ENCODE measurements at regions not wholly inside any gene's neighbourhood (a gene's known extent, or its start where the extent isn't known, plus 50 kb on each side); places are given as distances from the start of the nearest gene placed in this dataset.
A peak's percentile ranks its signal among the peaks of the same experiment; 100 is the strongest.
"Not testable (repeated sequence)": the region's sequence is repeated elsewhere in the genome, so short reads cannot be mapped to it uniquely, and the experiment has no call there.

DNA sequence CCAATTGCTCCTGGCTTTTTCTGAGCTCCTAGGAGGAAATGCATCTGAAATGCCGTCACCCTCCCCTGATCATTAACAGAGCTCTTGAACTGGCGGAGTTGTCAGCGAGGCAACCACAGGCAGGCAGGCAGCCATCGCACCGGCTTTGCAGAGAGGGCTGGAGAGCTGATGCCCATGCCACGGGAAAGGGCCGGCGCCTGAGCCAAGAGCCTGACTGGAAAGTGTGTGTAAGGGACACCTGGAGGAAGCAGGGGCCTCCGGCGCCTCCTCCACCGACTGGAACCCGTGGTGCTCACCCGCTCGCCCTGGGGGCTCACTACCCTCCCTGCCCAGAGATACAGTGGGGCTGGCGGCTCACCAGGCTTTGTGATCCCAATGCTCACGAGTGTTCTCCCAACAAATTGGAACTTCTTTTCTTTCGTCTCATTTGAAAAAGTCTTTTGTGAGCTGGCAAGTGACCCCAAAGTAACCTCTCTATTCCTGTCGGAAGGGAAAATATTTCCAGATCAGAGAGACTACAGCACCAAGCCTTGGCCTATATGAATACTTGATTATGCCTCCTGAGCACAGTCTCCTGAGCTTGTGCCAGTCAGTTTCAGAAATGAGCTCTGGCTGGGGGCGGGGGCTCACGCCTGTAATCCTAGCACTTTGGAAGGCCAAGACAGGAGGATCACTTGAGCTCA is 97.7 kb upstream of the SLC25A33 start:
- no peak for DNase-seq (ENCODE audit: low read depth)

DNA sequence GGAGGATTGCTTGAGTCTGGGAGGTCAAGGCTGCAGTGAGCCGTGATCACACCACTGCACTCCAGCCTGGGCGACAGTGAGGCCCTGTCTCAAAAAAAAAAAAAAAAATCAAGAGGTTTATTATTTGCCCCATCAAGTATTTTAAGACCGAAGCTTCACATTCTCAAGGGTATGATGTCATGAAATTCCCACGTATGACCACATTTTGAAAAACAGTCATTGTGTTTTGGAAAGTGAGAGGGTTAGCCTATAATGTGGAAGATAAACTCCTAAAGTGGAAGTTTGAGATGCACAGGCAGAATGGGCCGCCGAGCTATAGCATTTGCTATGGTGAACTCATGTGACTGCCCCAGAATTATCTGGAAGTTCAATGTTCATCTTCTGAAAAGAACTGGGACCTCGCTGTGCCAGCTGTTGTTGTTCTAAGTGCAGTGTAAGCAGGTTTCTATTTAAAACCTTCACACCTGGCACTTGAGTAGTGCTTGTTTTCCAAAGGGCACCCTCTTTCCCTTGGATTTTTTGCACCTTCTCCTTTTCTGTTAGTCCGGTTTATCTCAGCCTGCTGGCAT is 96.9 kb upstream of the SLC25A33 start:
- peak; percentile 46 for DNase-seq (ENCODE audit: low read depth)

GRCh38 chr1:9442986-9443385 is 96.3 kb upstream of the SLC25A33 start:
- no peak for DNase-seq (ENCODE audit: low read depth)

DNA sequence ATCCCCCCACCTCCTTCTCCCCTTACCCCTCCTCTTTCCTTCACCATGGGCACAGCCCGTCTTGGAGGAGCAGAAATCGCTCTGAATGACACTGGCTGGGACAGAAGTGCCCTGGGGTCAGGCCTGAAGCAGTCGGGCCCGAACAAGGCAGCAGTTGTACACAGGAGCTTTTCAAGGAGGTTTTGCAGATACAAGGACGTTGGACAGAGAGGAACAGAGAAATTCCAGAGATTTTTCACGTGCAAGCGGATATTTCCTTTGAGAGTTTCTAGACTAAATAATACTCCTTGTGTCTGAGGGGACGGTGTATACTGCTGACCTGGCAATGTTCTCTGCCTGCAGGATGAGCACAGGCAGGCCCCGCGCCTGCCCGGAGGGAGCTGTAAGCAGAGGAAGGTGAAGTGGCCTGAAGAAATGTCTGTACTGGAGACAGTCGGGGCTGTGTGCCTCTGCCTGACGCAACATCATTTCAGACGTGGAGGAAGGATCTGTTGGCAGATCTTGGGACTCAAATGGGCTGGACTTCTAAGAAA is 95.3 kb upstream of the SLC25A33 start:
- DNase-seq (ENCODE audit: low read depth): no peak

DNA sequence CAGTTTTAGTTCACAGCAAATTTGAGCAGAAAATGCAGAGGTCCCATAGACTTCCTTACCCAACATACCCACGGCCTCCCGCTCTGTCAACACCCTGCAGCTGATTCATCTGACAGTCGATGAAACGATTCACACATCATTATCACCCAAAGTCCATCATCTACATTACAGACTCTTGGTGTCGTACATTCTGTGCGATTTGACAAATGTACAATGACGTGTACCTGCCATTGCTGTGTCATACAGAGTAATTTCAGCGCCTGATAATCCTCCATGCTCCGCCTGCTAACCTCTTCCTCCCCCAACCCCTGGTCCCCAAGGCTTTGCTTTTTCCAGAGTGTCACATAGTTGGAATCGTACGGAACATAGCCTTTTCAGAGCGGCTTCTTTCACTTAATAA is 94.7 kb upstream of the SLC25A33 start:
- DNase-seq (ENCODE audit: low read depth): no peak

DNA sequence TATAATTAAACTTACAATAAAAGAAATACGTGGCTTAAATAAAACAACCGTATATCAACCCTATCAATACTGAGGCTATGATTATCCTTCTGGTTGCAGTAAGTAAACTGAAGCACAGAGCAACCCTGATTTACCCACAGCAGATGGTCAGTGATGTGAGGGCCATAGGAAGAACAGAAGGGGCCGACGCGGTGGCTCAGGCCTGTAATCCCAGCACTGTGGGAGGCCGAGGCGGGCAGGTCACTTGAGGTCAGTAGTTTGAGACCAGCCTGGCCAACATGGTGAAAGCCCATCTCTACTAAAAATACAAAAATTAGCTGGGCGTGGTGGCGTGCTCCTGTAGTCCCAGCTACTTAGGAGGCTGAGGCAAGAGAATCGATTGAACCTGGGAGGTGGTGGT is 94.2 kb upstream of the SLC25A33 start:
- not testable (repeated sequence) for DNase-seq (ENCODE audit: low read depth)

DNA sequence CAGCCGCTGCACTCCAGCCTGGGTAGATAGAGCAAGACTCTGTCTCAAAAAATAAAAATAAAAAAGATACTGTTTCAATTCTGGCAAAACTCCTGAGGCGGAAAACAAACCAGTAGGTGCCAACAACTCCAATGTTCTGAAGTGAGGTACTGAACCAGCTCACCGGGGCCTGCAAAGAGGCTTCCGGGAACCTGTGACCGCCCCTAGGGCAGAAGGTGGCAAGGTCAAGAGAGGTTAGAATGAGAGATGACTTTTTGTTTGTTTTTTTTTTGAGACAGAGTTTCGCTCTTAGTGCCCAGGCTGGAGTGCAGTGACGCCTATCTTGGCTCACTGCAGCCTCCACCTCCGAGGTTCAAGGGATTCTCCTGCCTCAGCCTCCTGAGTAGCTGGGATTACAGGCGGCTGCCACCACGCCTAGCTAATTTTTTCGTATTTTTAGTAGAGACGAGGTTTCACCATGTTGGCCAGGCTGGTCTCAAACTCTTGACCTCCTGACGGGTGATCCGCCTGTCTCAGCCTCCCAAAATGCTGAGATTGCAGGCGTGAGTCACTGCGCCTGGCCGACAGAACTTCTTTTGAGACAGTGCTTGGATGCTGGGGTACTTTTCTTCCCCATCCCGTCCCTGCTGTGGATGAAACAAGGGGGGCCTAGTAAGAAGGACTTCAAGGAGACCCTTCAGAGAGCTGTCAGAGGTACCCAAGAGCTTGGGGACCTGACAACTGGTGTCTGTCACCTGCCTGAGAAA is 91.9 kb upstream of the SLC25A33 start:
- DNase-seq (ENCODE audit: low read depth): no peak

DNA sequence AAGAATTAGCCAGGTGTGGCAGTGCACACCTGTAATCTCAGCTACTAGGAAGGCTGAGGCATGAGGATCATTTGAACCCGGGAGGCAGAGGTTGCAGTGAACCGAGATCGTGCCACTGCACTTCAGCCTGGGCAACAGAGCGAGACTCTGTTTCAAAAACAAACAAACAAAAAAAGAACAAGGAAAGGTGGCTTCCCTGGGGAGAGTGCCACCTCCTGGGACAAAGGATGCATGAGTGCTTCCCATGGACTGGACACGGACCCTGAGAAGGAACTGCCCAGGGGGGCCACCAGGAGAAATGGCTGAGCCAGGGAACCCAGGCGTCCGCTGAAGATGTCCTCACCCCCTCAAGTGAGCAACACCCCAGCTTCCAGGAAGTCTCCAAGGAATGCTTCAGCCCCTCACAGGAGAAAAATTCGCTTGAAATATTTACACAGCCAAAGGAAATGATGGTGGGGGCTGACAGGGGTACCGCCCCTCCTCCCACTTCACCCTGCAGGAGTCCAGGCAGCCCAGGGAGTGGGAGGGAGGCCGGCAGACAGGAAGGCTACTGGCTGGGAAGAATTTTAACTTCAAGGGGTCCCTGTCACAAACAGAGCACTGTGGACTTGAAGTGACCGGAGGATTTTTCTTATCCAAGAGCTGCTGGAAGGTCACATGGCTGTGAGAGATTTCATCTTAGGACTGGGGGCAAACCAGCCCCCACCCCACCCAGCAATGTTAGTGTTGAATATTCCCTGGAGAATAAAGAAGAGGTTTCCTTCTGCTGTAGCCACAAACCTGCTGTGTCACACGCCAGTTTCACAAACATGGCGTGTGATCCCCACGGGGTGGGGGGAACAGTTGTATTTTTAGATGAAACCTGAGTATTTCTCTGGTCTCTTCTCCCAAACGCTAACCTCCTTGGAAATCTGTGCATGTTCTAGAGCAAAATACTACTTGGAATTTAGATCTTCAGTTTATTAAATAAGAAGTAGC is 90.8 kb upstream of the SLC25A33 start:
- peak; percentile 24 for DNase-seq (ENCODE audit: low read depth)

GRCh38 chr1:9449110-9449627 is 90.1 kb upstream of the SLC25A33 start:
- DNase-seq (ENCODE audit: low read depth): peak; percentile 23

DNA sequence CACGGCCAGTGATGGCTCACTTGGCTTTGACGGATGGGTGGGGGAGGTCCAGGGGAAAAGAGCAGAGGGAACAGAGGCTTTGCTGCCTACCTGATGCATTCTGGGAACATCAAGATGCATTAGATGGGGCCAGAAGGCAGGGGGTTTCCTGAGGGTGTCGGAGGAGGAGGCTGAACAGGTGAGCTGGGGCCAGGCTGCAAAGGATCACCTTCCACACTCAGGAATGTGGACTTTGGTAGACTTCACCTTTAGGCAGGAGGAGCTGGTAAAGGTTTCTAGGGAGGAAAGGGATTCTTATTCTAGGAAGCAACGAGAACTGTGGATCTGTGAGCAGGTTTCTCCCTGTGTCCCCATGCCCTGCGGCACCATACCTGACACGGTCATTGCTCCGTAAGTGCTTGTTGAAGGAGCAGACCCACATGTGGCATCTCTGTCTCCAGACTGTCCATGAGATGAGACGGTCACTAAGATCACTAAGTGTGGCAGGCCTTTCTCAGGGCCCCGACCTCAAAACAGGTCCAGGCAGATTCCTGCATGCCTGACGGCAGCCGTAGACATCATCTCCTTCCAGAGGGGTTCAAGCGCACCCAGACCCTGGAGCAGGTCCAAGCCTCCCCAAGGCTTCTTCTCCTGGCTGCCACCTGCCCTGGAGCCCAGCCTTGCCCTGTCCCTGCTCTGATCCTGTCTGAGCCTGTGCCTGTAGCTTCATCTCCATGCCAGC is 89.1 kb upstream of the SLC25A33 start:
- DNase-seq (ENCODE audit: low read depth): no peak

- no peak for DNase-seq (ENCODE audit: low read depth)
Measured at GRCh38 chr1:9451081-9451480, 88.2 kb upstream of the SLC25A33 start.

DNA sequence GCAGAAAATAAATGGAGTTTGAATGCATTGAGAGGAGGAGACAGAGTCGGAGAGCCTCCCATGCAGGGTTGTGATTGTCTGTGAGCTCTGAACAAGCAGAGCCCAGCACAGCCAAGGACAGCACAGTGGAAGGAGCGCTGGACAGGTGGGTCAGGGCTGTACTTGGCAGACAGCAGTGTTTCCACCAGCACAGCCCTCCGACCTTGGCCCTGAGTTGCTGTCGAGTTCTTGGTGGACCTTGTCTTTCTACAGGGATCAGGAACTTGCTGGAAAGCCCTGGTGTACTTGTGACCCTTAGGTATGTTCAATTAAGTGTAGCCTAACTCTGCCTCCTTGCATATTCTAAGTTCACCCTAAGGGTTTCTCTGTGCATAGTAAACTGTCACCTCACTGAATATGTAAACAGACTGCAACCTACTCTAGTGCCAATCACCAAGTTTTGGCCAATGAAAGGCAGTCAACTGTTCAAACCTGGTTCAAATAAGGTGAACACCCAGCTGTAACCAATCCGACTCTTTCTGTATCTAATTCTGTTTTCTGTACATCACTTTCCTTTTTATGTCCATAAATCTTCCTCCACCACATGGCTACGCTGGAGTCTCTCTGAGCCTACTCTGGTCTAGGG is 86.6 kb upstream of the SLC25A33 start:
- no peak for DNase-seq (ENCODE audit: low read depth)

DNA sequence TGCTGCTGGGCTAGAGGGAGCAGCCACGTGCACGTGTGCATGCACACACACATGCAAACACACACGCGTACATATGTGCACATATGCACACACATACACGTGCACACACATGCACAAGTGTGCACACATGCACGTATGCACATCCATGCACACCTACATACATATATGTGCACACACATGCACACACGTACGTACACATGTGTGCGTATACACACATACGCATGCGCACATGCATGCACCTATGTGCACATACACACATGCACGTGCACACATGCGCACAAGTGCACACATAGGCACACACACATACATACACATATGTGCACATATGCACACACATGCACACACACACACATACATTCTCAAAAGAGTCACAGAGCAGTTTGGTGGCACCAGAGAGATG is 85.9 kb upstream of the SLC25A33 start:
- no peak for DNase-seq (ENCODE audit: low read depth)

DNA sequence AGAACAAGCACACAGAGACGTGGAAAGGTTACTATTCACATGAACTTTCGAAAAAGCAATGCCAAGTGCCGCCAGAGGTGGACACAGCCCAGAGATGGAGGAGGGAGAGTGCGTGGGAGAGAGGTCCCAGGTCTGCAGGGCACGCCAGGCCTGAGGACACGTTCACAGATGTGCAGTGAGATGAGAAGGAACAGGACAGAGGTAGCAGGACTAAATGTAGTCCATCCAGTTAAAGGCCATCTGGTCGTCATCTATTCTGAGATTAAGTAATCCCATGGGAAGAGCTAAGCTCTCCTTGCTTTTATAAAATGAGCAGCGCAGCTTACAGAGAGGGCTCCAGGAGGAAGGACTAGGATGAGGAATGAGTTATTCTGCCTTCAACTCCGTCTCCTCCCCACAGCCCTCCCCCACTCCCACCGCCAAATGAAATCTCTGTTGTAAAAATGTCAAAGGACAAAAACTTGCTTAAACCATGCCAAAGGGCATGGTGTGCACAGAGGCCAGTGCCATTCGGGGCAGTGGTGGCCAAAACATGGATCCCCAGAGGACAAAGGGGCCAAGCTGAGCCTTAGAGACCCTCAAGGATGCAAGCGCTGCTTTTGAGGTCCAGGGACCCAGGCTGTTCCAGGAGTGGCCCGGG is 85.4 kb upstream of the SLC25A33 start:
- DNase-seq (ENCODE audit: low read depth): no peak

DNA sequence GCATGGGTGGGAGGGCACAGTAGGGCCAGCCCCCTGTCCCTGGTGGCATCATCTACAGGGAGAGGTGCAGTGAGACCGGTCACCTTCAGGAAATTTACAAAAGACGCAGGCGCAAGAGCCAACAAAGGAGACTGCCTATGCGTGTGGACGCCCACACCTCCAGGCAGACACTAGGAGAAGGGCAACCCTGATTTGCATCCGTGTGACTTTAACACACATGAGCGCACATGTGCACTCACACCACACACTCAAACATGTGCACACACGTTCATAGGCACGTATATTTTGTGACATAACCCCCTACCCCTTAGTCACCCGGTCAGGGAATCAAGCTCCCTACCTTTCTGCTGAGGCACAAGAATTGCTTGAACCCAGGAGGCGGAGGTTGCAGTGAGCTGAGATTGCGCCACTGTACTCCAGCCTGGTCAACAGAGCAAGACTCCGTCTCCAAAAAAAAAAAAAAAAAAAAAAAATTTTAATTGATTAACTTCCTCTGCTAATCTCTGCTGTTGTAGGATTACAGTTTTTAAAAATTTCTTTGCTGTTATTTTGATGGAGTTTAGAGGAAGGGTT is 84.7 kb upstream of the SLC25A33 start:
- DNase-seq (ENCODE audit: low read depth): no peak

DNA sequence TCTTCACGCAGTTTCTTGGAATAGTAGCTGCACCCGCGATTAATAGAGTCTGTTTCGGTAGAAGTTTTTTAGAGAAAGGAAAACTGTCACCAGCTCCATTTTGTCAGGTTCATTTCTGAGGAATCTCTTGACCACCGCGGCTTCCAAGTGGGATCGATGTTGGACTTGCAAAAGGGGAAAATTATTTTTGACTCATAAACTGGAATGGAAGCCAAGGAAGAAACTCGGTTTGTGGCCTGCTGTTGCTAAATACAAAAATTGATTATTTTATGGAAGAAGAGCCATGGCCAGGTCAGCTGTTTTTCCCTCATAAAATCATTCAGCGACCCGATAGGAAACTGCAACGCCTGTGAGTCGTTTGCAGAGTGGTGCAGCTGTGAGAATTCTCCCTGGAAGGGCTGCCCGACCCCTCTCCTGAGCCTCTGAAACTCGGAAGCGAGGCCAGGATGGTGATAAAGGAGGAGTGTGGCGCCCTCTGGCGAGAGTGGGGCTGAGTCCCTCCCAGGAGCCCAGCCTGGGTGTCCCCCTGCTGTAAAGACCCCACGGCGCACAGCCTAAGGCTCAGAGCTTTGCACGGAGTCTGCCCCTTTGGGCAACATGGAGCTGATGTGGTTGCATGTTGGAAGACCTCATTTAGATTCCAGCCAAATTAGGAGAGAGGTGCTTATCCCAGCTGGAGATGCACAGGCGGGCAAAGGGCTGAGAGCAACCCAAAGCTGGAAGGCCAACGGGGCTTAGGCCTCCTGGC is 83.6 kb upstream of the SLC25A33 start:
- peak; percentile 65 for DNase-seq (ENCODE audit: low read depth)

DNA sequence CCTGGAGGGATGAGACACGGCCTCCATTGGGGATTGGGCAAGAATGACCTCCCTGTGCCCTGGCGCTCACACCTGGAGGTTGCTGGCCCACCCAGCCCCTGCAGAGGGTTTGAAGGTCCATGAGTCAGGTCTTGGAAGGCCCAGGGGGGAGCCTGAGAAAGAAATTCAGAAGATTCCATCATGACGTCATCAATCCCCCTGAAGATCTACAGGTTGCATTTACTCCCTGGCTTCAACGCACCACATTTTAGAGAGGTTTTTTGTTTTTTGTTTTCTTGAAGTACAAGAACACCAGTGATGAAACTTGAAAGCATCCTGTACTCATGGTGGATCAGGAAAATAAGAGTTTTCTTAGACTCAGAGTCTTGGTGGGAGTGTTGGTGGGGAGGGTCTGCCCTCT is 82.4 kb upstream of the SLC25A33 start:
- no peak for DNase-seq (ENCODE audit: low read depth)

DNA sequence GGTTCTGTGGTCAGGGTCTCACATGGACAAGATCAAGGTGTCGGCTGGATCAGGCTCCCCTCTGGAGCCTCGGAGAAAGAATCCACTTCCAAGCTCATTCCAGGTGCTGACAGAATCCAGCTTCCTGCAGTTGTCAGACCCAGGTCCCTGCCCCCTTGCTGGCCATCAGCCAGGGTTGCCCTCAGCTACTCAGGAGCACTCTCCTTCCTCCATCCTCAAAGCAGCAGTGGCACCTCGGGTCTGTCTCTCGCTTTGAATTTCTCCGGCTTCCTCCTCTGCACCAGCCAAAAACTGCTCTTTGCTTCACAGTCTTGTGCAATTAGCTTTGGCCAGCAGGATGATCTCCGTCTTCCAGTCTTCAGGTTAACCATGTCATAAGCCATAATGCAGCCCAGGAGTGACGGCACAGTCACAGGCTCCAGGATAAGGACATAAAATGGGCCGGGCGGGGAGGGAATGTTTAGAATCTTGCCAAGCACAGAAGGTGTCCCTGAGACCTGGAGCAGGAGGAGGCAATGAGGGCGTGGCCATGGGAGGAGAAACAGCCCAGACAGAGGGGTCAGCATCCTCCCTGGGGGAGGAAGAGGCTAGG is 79.4 kb upstream of the SLC25A33 start:
- no peak for DNase-seq (ENCODE audit: low read depth)
